Breast epithelium (tissue), 4 donors: ENCODE measurements at regions not wholly inside any gene's neighbourhood (a gene's known extent, or its start where the extent isn't known, plus 50 kb on each side); places are given as distances from the start of the nearest gene placed in this dataset.

Source experiments
- DNase-seq, 2 donors: peaks; one replicate each; pipeline ENCODE4 v3.0.0-alpha.2; 2019; ENCODE audit warnings: low spot score in 2 of 2
- H3K27ac ChIP-seq, 2 donors: fragments of 200-600 bp; sonication (generic) in 1 of 2; one replicate each; pipeline ENCODE4 v1.5.1; 2016 to 2019; ENCODE audit warnings: mild to moderate bottlenecking in 1 of 2
- H3K27me3 ChIP-seq, 2 donors: fragments of 200-600 bp; sonication (generic) in 1 of 2; one replicate each; pipeline versions ENCODE4 v1.5.1 to v1.6.0; 2017 to 2019; ENCODE audit warnings: control low read depth in 1 of 2, mild to moderate bottlenecking in 1 of 2
- H3K36me3 ChIP-seq: fragments of 200-600 bp; one replicate; pipeline ENCODE4 v1.5.1; 2019
- H3K4me1 ChIP-seq, 2 donors: fragments of 200-600 bp; sonication (generic); one replicate each; pipeline ENCODE4 v1.5.1; 2016 to 2019; ENCODE audit warnings: control low read depth in 1 of 2
- H3K4me3 ChIP-seq, 3 donors: fragments of 200-600 bp; sonication (generic); 1 replicate in 2 of 3; 2 replicates in 1 of 3; pipeline ENCODE4 v1.5.1; 2016 to 2019; ENCODE audit warnings: mild to moderate bottlenecking in 3 of 3, moderate library complexity in 2 of 3
- H3K9me3 ChIP-seq, 2 donors: fragments of 200-600 bp; sonication (generic) in 1 of 2; one replicate each; pipeline ENCODE4 v1.5.1; 2016 to 2019; ENCODE audit warnings: control low read depth in 1 of 2
- CTCF ChIP-seq, 3 donors: fragments of 450-650 bp; IDR thresholded peaks; one replicate each; pipeline ENCODE4 v1.5.1; 2016 to 2017; ENCODE audit warnings: antibody characterized with exemption in 3 of 3, mild to moderate bottlenecking in 3 of 3, moderate library complexity in 3 of 3
- POLR2A ChIP-seq: fragments of 450-650 bp; IDR thresholded peaks from one replicate; pipeline ENCODE4 v1.6.1; 2016; ENCODE audit warnings: antibody characterized with exemption, mild to moderate bottlenecking, moderate library complexity
- POLR2AphosphoS5 ChIP-seq, 3 donors: sonication (generic); formaldehyde crosslinking; IDR thresholded peaks; one replicate each; pipeline ENCODE4 v1.6.1; 2017; ENCODE audit warnings: antibody characterized with exemption in 3 of 3
- intact Hi-C: fragments of 100-400 bp; cut with DNase I; formaldehyde crosslinking; loops from one replicate; pipeline ENCODE4 v1.15.1; 2023; ENCODE audit warnings: low total_unique reads

- Histone ChIP-seq H3K4me3 (no peak overlapping the region), H3K4me1 (no peaks in the 10 kb centered on the region), H3K9me3 (no peaks in the 10 kb centered on the region), H3K27ac (no peak overlapping the region), H3K36me3 (no peaks in the 10 kb centered on the region), H3K27me3 (no peaks in the 10 kb centered on the region)
- no peak for DNase-seq
- TF ChIP-seq CTCF (IDR thresholded peaks at IDR 0.05) = no peak
- no peak for TF ChIP-seq POLR2AphosphoS5 (IDR thresholded peaks at IDR 0.05)
- TF ChIP-seq POLR2A = no peak
- intact Hi-C loops = no loop called here
Measured at GRCh38 chr22:48804811-48805301, 1022.8 kb downstream of the BRD1 start.

GRCh38 chr22:48803948-48804810, 1023.5 kb downstream of the BRD1 start:
- Histone ChIP-seq H3K4me3 (no peak overlapping the region), H3K27ac (no peak overlapping the region), H3K27me3 (no peaks in the 10 kb centered on the region), H3K36me3 (no peaks in the 10 kb centered on the region), H3K9me3 (no peaks in the 10 kb centered on the region), H3K4me1 (no peaks in the 10 kb centered on the region)
- TF ChIP-seq POLR2AphosphoS5 (IDR thresholded peaks at IDR 0.05) (no peak), POLR2A (no peak), CTCF (IDR thresholded peaks at IDR 0.05) (no peak)
- DNase-seq = peak in 1 of 2 donors; percentile 44
- intact Hi-C loops = no loop called here

GRCh38 chr22:48803171-48803947, 1024.3 kb downstream of the BRD1 start:
- Histone ChIP-seq H3K27ac (no peak overlapping the region), H3K27me3 (no peaks in the 10 kb centered on the region), H3K36me3 (no peaks in the 10 kb centered on the region), H3K4me3 (no peak overlapping the region), H3K4me1 (no peaks in the 10 kb centered on the region), H3K9me3 (no peaks in the 10 kb centered on the region)
- no peak for DNase-seq
- intact Hi-C loops = no loop called here
- no peak for TF ChIP-seq POLR2AphosphoS5 (IDR thresholded peaks at IDR 0.05)
- no peak for TF ChIP-seq POLR2A
- TF ChIP-seq CTCF (IDR thresholded peaks at IDR 0.05) = no peak

- DNase-seq = peak in 1 of 2 donors; percentile 44
- intact Hi-C loops = no loop called here
- Histone ChIP-seq H3K27me3 (no peaks in the 10 kb centered on the region), H3K4me1 (no peaks in the 10 kb centered on the region), H3K36me3 (no peaks in the 10 kb centered on the region), H3K27ac (no peak overlapping the region), H3K9me3 (no peaks in the 10 kb centered on the region), H3K4me3 (no peak overlapping the region)
- TF ChIP-seq POLR2AphosphoS5 (IDR thresholded peaks at IDR 0.05) (no peak), CTCF (IDR thresholded peaks at IDR 0.05) (no peak), POLR2A (no peak)
Measured at GRCh38 chr22:48802576-48802975, 1025.1 kb downstream of the BRD1 start.
